ENCODE measurements at regions not wholly inside any gene's neighbourhood (a gene's known extent, or its start where the extent isn't known, plus 50 kb on each side); places are given as distances from the start of the nearest gene placed in this dataset.

- POLR2A ChIA-PET: no interaction called here
- peaks cover 6% of the 10 kb centered on the region for H3K27me3 Mint-ChIP-seq
- H3K27ac Mint-ChIP-seq: no peak overlapping the region
- intact Hi-C loops (cut with micrococcal nuclease): no loop called here
- no peaks in the 10 kb centered on the region for H3K9me3 Mint-ChIP-seq
- H3K4me1 Mint-ChIP-seq: no peaks in the 10 kb centered on the region
- no peak for DNase-seq
- no peak for TF ChIP-seq CTCF (IDR thresholded peaks at IDR 0.05)
- CTCF ChIA-PET: no interaction called here
- no peak overlapping the region for H3K4me3 Mint-ChIP-seq
- ATAC-seq (ENCODE audit: low read depth): no peak
- no peaks in the 10 kb centered on the region for H3K36me3 Mint-ChIP-seq (ENCODE audit: low read depth)
Measured at GRCh38 chr6:40782355-40782754, 195.2 kb upstream of the LRFN2 start.

GRCh38 chr6:40780637-40781036 is 193.5 kb upstream of the LRFN2 start:
- ChIA-PET CTCF (no interaction called here), POLR2A (no interaction called here)
- intact Hi-C loops (cut with micrococcal nuclease): no loop called here
- ATAC-seq (ENCODE audit: low read depth): no peak
- TF ChIP-seq CTCF (IDR thresholded peaks at IDR 0.05): no peak
- Mint-ChIP-seq H3K27me3 (peaks cover 6% of the 10 kb centered on the region), H3K36me3 (ENCODE audit: low read depth) (no peaks in the 10 kb centered on the region), H3K9me3 (no peaks in the 10 kb centered on the region), H3K4me1 (no peaks in the 10 kb centered on the region), H3K27ac (no peak overlapping the region), H3K4me3 (no peak overlapping the region)
- no peak for DNase-seq

GRCh38 chr6:40779409-40779808 is 192.2 kb upstream of the LRFN2 start:
- Mint-ChIP-seq H3K27ac (no peak overlapping the region), H3K4me3 (no peak overlapping the region), H3K4me1 (no peaks in the 10 kb centered on the region), H3K27me3 (peaks cover 4% of the 10 kb centered on the region), H3K9me3 (no peaks in the 10 kb centered on the region), H3K36me3 (ENCODE audit: low read depth) (no peaks in the 10 kb centered on the region)
- POLR2A ChIA-PET: no interaction called here
- no peak for DNase-seq
- intact Hi-C loops (cut with micrococcal nuclease): no loop called here
- TF ChIP-seq CTCF (IDR thresholded peaks at IDR 0.05): no peak
- CTCF ChIA-PET: no interaction called here
- ATAC-seq (ENCODE audit: low read depth): no peak

- TF ChIP-seq CTCF (IDR thresholded peaks at IDR 0.05): no peak
Measured at GRCh38 chr6:40778918-40779317, 191.8 kb upstream of the LRFN2 start.

GRCh38 chr6:40778196-40778595 is 191.0 kb upstream of the LRFN2 start:
- CTCF ChIA-PET: no interaction called here
- no peaks in the 10 kb centered on the region for H3K4me1 Mint-ChIP-seq
- ATAC-seq (ENCODE audit: low read depth) (no peak), DNase-seq (no peak)
- intact Hi-C loops (cut with micrococcal nuclease): no loop called here
- H3K9me3 Mint-ChIP-seq: no peaks in the 10 kb centered on the region
- H3K4me3 Mint-ChIP-seq: no peak overlapping the region
- H3K27ac Mint-ChIP-seq: no peak overlapping the region
- POLR2A ChIA-PET: no interaction called here
- no peak for TF ChIP-seq CTCF (IDR thresholded peaks at IDR 0.05)
- H3K27me3 Mint-ChIP-seq: peaks cover 4% of the 10 kb centered on the region
- no peaks in the 10 kb centered on the region for H3K36me3 Mint-ChIP-seq (ENCODE audit: low read depth)

More at GRCh38 chr6:40778918-40779317, 191.8 kb upstream of the LRFN2 start:
- ChIA-PET CTCF (no interaction called here), POLR2A (no interaction called here)
- Mint-ChIP-seq H3K36me3 (ENCODE audit: low read depth) (no peaks in the 10 kb centered on the region), H3K4me3 (no peak overlapping the region), H3K4me1 (no peaks in the 10 kb centered on the region), H3K27me3 (peaks cover 4% of the 10 kb centered on the region), H3K9me3 (no peaks in the 10 kb centered on the region), H3K27ac (no peak overlapping the region)
- DNase-seq (no peak), ATAC-seq (ENCODE audit: low read depth) (no peak)
- intact Hi-C loops (cut with micrococcal nuclease): no loop called here
